H9 (cell line): ENCODE measurements at regions not wholly inside any gene's neighbourhood (a gene's known extent, or its start where the extent isn't known, plus 50 kb on each side); places are given as distances from the start of the nearest gene placed in this dataset.

Experiments used
- DNase-seq: peaks from one replicate; pipeline ENCODE4 v3.0.0-alpha.2; 2017
- H2AFZ ChIP-seq: one replicate; pipeline ENCODE4 v1.6.1; 2013; ENCODE audit warnings: mild to moderate bottlenecking, low read length, control low read depth, moderate library complexity
- H2AK5ac ChIP-seq: 2 replicates; pipeline ENCODE4 v1.6.1; 2013; ENCODE audit warnings: low read length, control low read depth, mixed read lengths; ENCODE audit not compliant: insufficient read length
- H2BK120ac ChIP-seq: one replicate; pipeline ENCODE4 v1.6.1; 2013; ENCODE audit warnings: low read depth, mild to moderate bottlenecking, low read length, control low read depth, inconsistent platforms; ENCODE audit not compliant: poor library complexity, severe bottlenecking
- H2BK12ac ChIP-seq: 2 replicates; pipeline ENCODE4 v1.6.1; 2013; ENCODE audit warnings: low read length, control low read depth, mixed read lengths, low read depth; ENCODE audit not compliant: insufficient read length
- H2BK15ac ChIP-seq: 2 replicates; pipeline ENCODE4 v1.6.1; 2013; ENCODE audit warnings: low read depth, low read length, control low read depth
- H2BK20ac ChIP-seq: one replicate; pipeline ENCODE4 v1.6.1; 2013; ENCODE audit warnings: low read depth, mild to moderate bottlenecking, low read length, control low read depth, inconsistent platforms; ENCODE audit not compliant: poor library complexity, severe bottlenecking
- H2BK5ac ChIP-seq: 2 replicates; pipeline ENCODE4 v1.6.1; 2013; ENCODE audit warnings: low read length, control low read depth, mixed read lengths; ENCODE audit not compliant: insufficient read length
- H3K14ac ChIP-seq: 2 replicates; pipeline ENCODE4 v1.6.1; 2013; ENCODE audit warnings: low read length, control low read depth; ENCODE audit not compliant: insufficient read depth
- H3K18ac ChIP-seq: 2 replicates; pipeline ENCODE4 v1.6.1; 2013; ENCODE audit warnings: low read depth, mild to moderate bottlenecking, mixed read lengths, low read length, control low read depth; ENCODE audit not compliant: insufficient read length
- H3K23ac ChIP-seq: 2 replicates; pipeline ENCODE4 v1.6.1; 2013; ENCODE audit warnings: low read length, control low read depth, mixed read lengths, low read depth; ENCODE audit not compliant: insufficient read length
- H3K23me2 ChIP-seq: 2 replicates; pipeline ENCODE4 v1.6.1; 2013; ENCODE audit warnings: low read depth, mild to moderate bottlenecking, mixed read lengths, low read length, control low read depth; ENCODE audit not compliant: insufficient read length, poor library complexity, severe bottlenecking
- H3K27ac ChIP-seq: 2 replicates; pipeline ENCODE4 v1.5.1; 2013; ENCODE audit warnings: low read length, control low read depth, mixed read lengths, low read depth; ENCODE audit not compliant: insufficient read length
- H3K27me3 ChIP-seq: 2 replicates; pipeline ENCODE4 v1.6.1; 2013; ENCODE audit warnings: low read length, control low read depth, inconsistent platforms; ENCODE audit not compliant: insufficient read depth
- H3K4ac ChIP-seq: 2 replicates; pipeline ENCODE4 v1.6.1; 2013; ENCODE audit warnings: low read depth, mild to moderate bottlenecking, control low read depth, inconsistent platforms, low read length, moderate library complexity
- H3K4me1 ChIP-seq: 2 replicates; pipeline ENCODE4 v1.6.1; 2013; ENCODE audit warnings: low read length, control low read depth, inconsistent platforms; ENCODE audit not compliant: insufficient read depth
- H3K4me2 ChIP-seq: 2 replicates; pipeline ENCODE4 v1.6.1; 2013; ENCODE audit warnings: low read length, control low read depth, mixed read lengths; ENCODE audit not compliant: insufficient read length, insufficient read depth
- H3K56ac ChIP-seq: 2 replicates; pipeline ENCODE4 v1.6.1; 2013; ENCODE audit warnings: low read depth, mild to moderate bottlenecking, mixed read lengths, low read length, control low read depth; ENCODE audit not compliant: insufficient read length
- H3K79me1 ChIP-seq: 2 replicates; pipeline ENCODE4 v1.6.1; 2013; ENCODE audit warnings: low read depth, mild to moderate bottlenecking, moderate library complexity, low read length, control low read depth, inconsistent platforms; ENCODE audit not compliant: insufficient read depth, poor library complexity, severe bottlenecking
- H3K79me2 ChIP-seq: 2 replicates; pipeline ENCODE4 v1.6.1; 2013; ENCODE audit warnings: low read length, control low read depth, inconsistent platforms; ENCODE audit not compliant: insufficient read depth
- H3K9ac ChIP-seq: 2 replicates; pipeline ENCODE4 v1.6.1; 2013; ENCODE audit warnings: low read length, control low read depth, mixed read lengths; ENCODE audit not compliant: insufficient read length; ENCODE audit errors: extremely low read depth
- H3K9me3 ChIP-seq: one replicate; pipeline ENCODE4 v1.6.1; 2013; ENCODE audit warnings: low read depth, low read length, inconsistent platforms; ENCODE audit not compliant: control insufficient read depth
- H3T11ph ChIP-seq: one replicate; pipeline ENCODE4 v1.6.1; 2013; ENCODE audit warnings: mild to moderate bottlenecking, low read length, control low read depth, inconsistent platforms
- H4K20me1 ChIP-seq: one replicate; pipeline ENCODE4 v1.6.1; 2013; ENCODE audit not compliant: control insufficient read depth, insufficient read length, insufficient read depth
- H4K5ac ChIP-seq: 2 replicates; pipeline ENCODE4 v1.6.1; 2013; ENCODE audit warnings: low read depth, mild to moderate bottlenecking, mixed read lengths, low read length, control low read depth; ENCODE audit not compliant: insufficient read length
- H4K8ac ChIP-seq: replicated peaks from 2 replicates; pipeline ENCODE4 v1.6.1; 2013; ENCODE audit warnings: low read length, control low read depth, mixed read lengths, low read depth; ENCODE audit not compliant: insufficient read length
- H4K91ac ChIP-seq: 2 replicates; pipeline ENCODE4 v1.6.1; 2013; ENCODE audit warnings: low read depth, mild to moderate bottlenecking, moderate library complexity, mixed read lengths, low read length, control low read depth; ENCODE audit not compliant: insufficient read length
- H3K27ac Mint-ChIP-seq, 3 experiments: 2 replicates in 2 of 3; 3 replicates in 1 of 3; pipeline ENCODE4 v1.8.0; 2020 to 2021; ENCODE audit warnings: mixed read lengths in 3 of 3, mild to moderate bottlenecking in 1 of 3, moderate library complexity in 1 of 3
- H3K27me3 Mint-ChIP-seq: 2 replicates; pipeline ENCODE4 v1.8.0; 2021; ENCODE audit warnings: low read depth, mild to moderate bottlenecking, moderate library complexity, mixed read lengths
- H3K36me3 Mint-ChIP-seq, 3 experiments: 2 replicates in 2 of 3; 3 replicates in 1 of 3; pipeline ENCODE4 v1.8.0; 2020 to 2021; ENCODE audit warnings: low read depth in 3 of 3, mixed read lengths in 3 of 3; ENCODE audit not compliant: insufficient read depth in 1 of 3
- H3K4me1 Mint-ChIP-seq, 2 experiments: 2 replicates each; pipeline ENCODE4 v1.8.0; 2020; ENCODE audit warnings: mixed read lengths in 2 of 2
- H3K4me3 Mint-ChIP-seq, 2 experiments: 2 replicates in 1 of 2; 3 replicates in 1 of 2; pipeline ENCODE4 v1.8.0; 2020 to 2021; ENCODE audit warnings: mild to moderate bottlenecking in 2 of 2, mixed read lengths in 2 of 2, moderate library complexity in 1 of 2
- H3K9me3 Mint-ChIP-seq, 2 experiments: 2 replicates in 1 of 2; 3 replicates in 1 of 2; pipeline ENCODE4 v1.8.0; 2020; ENCODE audit warnings: mild to moderate bottlenecking in 2 of 2, mixed read lengths in 2 of 2, moderate library complexity in 1 of 2
- WGBS: extraction: QIAGEN DNeasy Blood & Tissue Kit; methylation state at CpG from one replicate; pipeline ENCODE4 v1.1.7; 2013; ENCODE audit warnings: missing lambda C conversion rate, low lambda C conversion rate, mixed read lengths; ENCODE audit not compliant: insufficient read length; ENCODE audit errors: extremely low coverage; 5-methylcytosine and 5-hydroxymethylcytosine counted together
- TF ChIP-seq, protein P1 (sequence below): fragments of 200-600 bp; sonication (generic); conservative IDR thresholded peaks from 3 replicates; pipeline ENCODE4 v1.8.0; 2021; ENCODE audit warnings: antibody characterized with exemption, mild to moderate bottlenecking

DNA sequence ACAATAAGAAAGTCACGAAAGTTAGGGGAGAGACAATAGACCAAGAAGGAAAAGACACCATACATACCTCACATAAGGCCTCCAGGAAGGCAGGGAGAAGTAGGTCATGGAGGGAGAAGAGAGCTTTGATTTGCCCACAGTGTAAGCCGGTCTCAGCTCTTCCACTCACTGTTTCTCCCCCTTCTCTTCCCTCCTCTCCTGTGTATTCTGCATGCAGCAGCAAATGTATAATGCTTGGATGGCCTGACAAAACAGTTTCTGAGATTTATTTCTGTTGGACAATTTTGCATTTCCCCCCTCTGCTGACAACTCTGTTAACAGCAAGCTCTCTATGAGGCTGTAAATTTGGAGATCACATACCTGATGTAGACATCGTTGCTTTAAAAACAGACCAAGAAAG, 318.9 kb downstream of the OMA1 start:
- WGBS: no CpG with 5 or more reads among the region's 3 CpGs
- H3K23ac ChIP-seq: no peak overlapping the region

More for the DNA sequence above, 318.9 kb downstream of the OMA1 start:
- no peak overlapping the region for H3K14ac ChIP-seq
- H3K79me1 ChIP-seq: no peaks in the 10 kb centered on the region
- H2BK12ac ChIP-seq: no peak overlapping the region
- no peak overlapping the region for H3K4me2 ChIP-seq
- no peaks in the 10 kb centered on the region; a peak in 2 of 7 replicates for H3K36me3 Mint-ChIP-seq
- H3K27ac Mint-ChIP-seq: no peak overlapping the region; a peak in 1 of 7 replicates
- no peaks in the 10 kb centered on the region for H3K79me2 ChIP-seq
- H3K4me3 Mint-ChIP-seq: no peak overlapping the region
- H2BK15ac ChIP-seq: no peak overlapping the region
- TF ChIP-seq, protein P1, sequence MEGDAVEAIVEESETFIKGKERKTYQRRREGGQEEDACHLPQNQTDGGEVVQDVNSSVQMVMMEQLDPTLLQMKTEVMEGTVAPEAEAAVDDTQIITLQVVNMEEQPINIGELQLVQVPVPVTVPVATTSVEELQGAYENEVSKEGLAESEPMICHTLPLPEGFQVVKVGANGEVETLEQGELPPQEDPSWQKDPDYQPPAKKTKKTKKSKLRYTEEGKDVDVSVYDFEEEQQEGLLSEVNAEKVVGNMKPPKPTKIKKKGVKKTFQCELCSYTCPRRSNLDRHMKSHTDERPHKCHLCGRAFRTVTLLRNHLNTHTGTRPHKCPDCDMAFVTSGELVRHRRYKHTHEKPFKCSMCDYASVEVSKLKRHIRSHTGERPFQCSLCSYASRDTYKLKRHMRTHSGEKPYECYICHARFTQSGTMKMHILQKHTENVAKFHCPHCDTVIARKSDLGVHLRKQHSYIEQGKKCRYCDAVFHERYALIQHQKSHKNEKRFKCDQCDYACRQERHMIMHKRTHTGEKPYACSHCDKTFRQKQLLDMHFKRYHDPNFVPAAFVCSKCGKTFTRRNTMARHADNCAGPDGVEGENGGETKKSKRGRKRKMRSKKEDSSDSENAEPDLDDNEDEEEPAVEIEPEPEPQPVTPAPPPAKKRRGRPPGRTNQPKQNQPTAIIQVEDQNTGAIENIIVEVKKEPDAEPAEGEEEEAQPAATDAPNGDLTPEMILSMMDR: no peak
- H3K23me2 ChIP-seq: no peaks in the 10 kb centered on the region
- no peak overlapping the region for H3K9ac ChIP-seq
- no peak overlapping the region for H4K8ac ChIP-seq
- H3K27me3 ChIP-seq: no peaks in the 10 kb centered on the region
- H3K27me3 Mint-ChIP-seq: no peaks in the 10 kb centered on the region; the same call in 1 of the 2 replicates
- no peaks in the 10 kb centered on the region for H3K9me3 ChIP-seq
- H3K9me3 Mint-ChIP-seq: no peaks in the 10 kb centered on the region
- peaks cover 11 to 13% of the 10 kb centered on the region in 2 experiments for H3K4me1 Mint-ChIP-seq
- H2BK20ac ChIP-seq: no peak overlapping the region
- H2BK5ac ChIP-seq: no peak overlapping the region
- DNase-seq: no peak
- no peak overlapping the region for H3K4ac ChIP-seq
- H3K56ac ChIP-seq: no peak overlapping the region
- H2BK120ac ChIP-seq: no peak overlapping the region
- H2AFZ ChIP-seq: no peak overlapping the region
- no peaks in the 10 kb centered on the region for H4K20me1 ChIP-seq
- H3K27ac ChIP-seq: no peak overlapping the region
- no peak overlapping the region for H4K5ac ChIP-seq
- no peak overlapping the region for H2AK5ac ChIP-seq
- no peak overlapping the region for H4K91ac ChIP-seq
- H3K4me1 ChIP-seq: no peaks in the 10 kb centered on the region
- H3K18ac ChIP-seq: no peak overlapping the region
- no peak overlapping the region for H3T11ph ChIP-seq
